Endothelial cell of umbilical vein (primary cell): ENCODE measurements at regions not wholly inside any gene's neighbourhood (a gene's known extent, or its start where the extent isn't known, plus 50 kb on each side); places are given as distances from the start of the nearest gene placed in this dataset.

Experiments used
- BruUV-seq: library from RNA; stranded (reverse); fragments of 400-500 nt; replicated peaks from 2 replicates; lab custom pipeline; 2021; lab: Mats Ljungman, UMichigan
- CTCF ChIA-PET: fragments of 300-600, 350-600 bp; sonication (Branson Sonifier 250); formaldehyde crosslinking; loops from one replicate; lab custom pipeline; 2021; ENCODE audit warnings: antibody characterized with exemption, inconsistent platforms; lab: Charles Lee
- POLR2A ChIA-PET: fragments of 300-600, 350-600 bp; sonication (Branson Sonifier 250); formaldehyde crosslinking; loops from one replicate; lab custom pipeline; 2021; ENCODE audit warnings: antibody characterized with exemption, inconsistent platforms; lab: Charles Lee
- DNase-seq: peaks from one replicate; pipeline ENCODE4 v3.0.0-alpha.2; 2011; ENCODE audit warnings: low read depth, low spot score
- FAIRE-seq: peaks from 2 replicates; lab custom pipeline; 2011; peaks lifted over from hg19 to GRCh38; lab: Jason Lieb, UNC
- H2AFZ ChIP-seq: 2 replicates; pipeline ENCODE4 v1.6.0; 2012; ENCODE audit warnings: low read depth, low read length, control low read depth, inconsistent platforms
- H3K27ac ChIP-seq: 2 replicates; pipeline ENCODE4 v1.5.1; 2011; ENCODE audit warnings: low read depth, mild to moderate bottlenecking, control low read depth, low read length, moderate library complexity; ENCODE audit not compliant: insufficient read depth
- H3K27me3 ChIP-seq, 2 experiments: 2 replicates each; pipeline versions ENCODE4 v1.6.0 to v1.6.1; 2011; ENCODE audit warnings: low read length in 2 of 2, mixed read lengths in 1 of 2; ENCODE audit not compliant: control insufficient read depth in 2 of 2, insufficient read depth in 2 of 2
- H3K36me3 ChIP-seq, 2 experiments: 2 replicates in 1 of 2; 3 replicates in 1 of 2; pipeline ENCODE4 v1.5.1; 2011; ENCODE audit warnings: low read length in 2 of 2, mild to moderate bottlenecking in 1 of 2, moderate library complexity in 1 of 2; ENCODE audit not compliant: control insufficient read depth in 2 of 2, insufficient read depth in 2 of 2; ENCODE audit errors: extremely low read depth in 1 of 2
- H3K4me1 ChIP-seq: 3 replicates; pipeline ENCODE4 v1.5.1; 2011; ENCODE audit warnings: mild to moderate bottlenecking, low read length; ENCODE audit not compliant: control insufficient read depth, insufficient read depth; ENCODE audit errors: extremely low read depth
- H3K4me2 ChIP-seq: 2 replicates; pipeline ENCODE4 v1.6.1; 2011; ENCODE audit warnings: low read length, control low read depth, mixed read lengths; ENCODE audit not compliant: insufficient read depth
- H3K4me3 ChIP-seq, 3 experiments: fragments of 200-600 bp in 1 of 3; sonication (generic), shearing (Covaris generic) in 1 of 3; replicated peaks in 1 of 3; 2 replicates each; pipeline ENCODE4 v1.5.1; 2011 to 2016; ENCODE audit warnings: control low read depth in 3 of 3, low read length in 3 of 3, mild to moderate bottlenecking in 2 of 3, inconsistent platforms in 1 of 3, low read depth in 1 of 3, moderate library complexity in 1 of 3; ENCODE audit not compliant: insufficient read depth in 1 of 3
- H3K79me2 ChIP-seq: 2 replicates; pipeline ENCODE4 v1.6.0; 2012; ENCODE audit warnings: low read length, inconsistent platforms; ENCODE audit not compliant: control insufficient read depth, insufficient read depth
- H3K9ac ChIP-seq: replicated peaks from 2 replicates; pipeline ENCODE3; 2011; ENCODE audit warnings: low read length, control low read depth; ENCODE audit not compliant: insufficient read depth; ENCODE audit errors: extremely low read depth
- H3K9me1 ChIP-seq: replicated peaks from 3 replicates; pipeline ENCODE4 v1.6.0; 2011; ENCODE audit warnings: mild to moderate bottlenecking, low read length; ENCODE audit not compliant: control insufficient read depth, insufficient read depth; ENCODE audit errors: extremely low read depth
- H3K9me3 ChIP-seq: replicated peaks from 2 replicates; pipeline ENCODE4 v1.5.1; 2012; ENCODE audit warnings: low read length, inconsistent platforms; ENCODE audit not compliant: control insufficient read depth, insufficient read depth
- H4K20me1 ChIP-seq: replicated peaks from 2 replicates; pipeline ENCODE3; 2011; ENCODE audit warnings: mild to moderate bottlenecking, low read length; ENCODE audit not compliant: control insufficient read depth, insufficient read depth; ENCODE audit errors: extremely low read depth
- EZH2 ChIP-seq: IDR thresholded peaks from 2 replicates; pipeline ENCODE4 v1.6.1; 2012; ENCODE audit warnings: borderline replicate concordance, low read depth, mild to moderate bottlenecking, moderate library complexity, low read length, inconsistent platforms; ENCODE audit not compliant: severe bottlenecking
- FOS ChIP-seq: IDR thresholded peaks from 2 replicates; pipeline ENCODE4 v1.6.1; 2011; ENCODE audit warnings: mild to moderate bottlenecking, low read length, moderate library complexity, borderline replicate concordance; ENCODE audit not compliant: insufficient read depth
- GATA2 ChIP-seq: IDR thresholded peaks from 2 replicates; pipeline ENCODE4 v1.7.0; 2011; ENCODE audit warnings: low read depth, mild to moderate bottlenecking, moderate library complexity, mixed read lengths, low read length; ENCODE audit not compliant: insufficient read length, insufficient read depth
- JUN ChIP-seq: IDR thresholded peaks from 2 replicates; pipeline ENCODE4 v1.6.1; 2011; ENCODE audit warnings: borderline replicate concordance, low read depth; ENCODE audit not compliant: insufficient read length, insufficient read depth
- MYC ChIP-seq: IDR thresholded peaks from one replicate; pipeline ENCODE4 v1.6.1; 2011; ENCODE audit warnings: mild to moderate bottlenecking, low read depth, low read length
- POLR2A ChIP-seq: IDR thresholded peaks from 2 replicates; pipeline ENCODE4 v1.6.1; 2012; ENCODE audit warnings: low read depth, mild to moderate bottlenecking, control low read depth, low read length
- POLR2AphosphoS5 ChIP-seq: IDR thresholded peaks from 2 replicates; pipeline ENCODE4 v1.6.1; 2012; ENCODE audit warnings: low read depth, mild to moderate bottlenecking, control low read depth, low read length, moderate library complexity; ENCODE audit not compliant: insufficient read depth
- dilution Hi-C: fragments of 300-500 bp; cut with MboI; formaldehyde crosslinking; loops from one replicate; pipeline ENCODE4 v1.15.0; 2019; ENCODE audit warnings: low sequenced_read_pairs; ENCODE audit not compliant: extremely low pct_ligation_motif_present
- intact Hi-C: fragments of 100-400 bp; cut with micrococcal nuclease; formaldehyde crosslinking; loops from one replicate; pipeline ENCODE4 v1.10.0; 2022
- TF ChIP-seq, protein P1 (sequence below), 2 donors: IDR thresholded peaks; 1 replicate in 1 of 2; 2 replicates in 1 of 2; pipeline ENCODE4 v1.5.1; 2011; ENCODE audit warnings: low read length in 2 of 2, mild to moderate bottlenecking in 2 of 2, moderate library complexity in 2 of 2, control low read depth in 1 of 2, inconsistent platforms in 1 of 2, low read depth in 1 of 2; ENCODE audit not compliant: insufficient read depth in 1 of 2; ENCODE audit errors: extremely low read depth in 1 of 2
- TF ChIP-seq, protein P2 (sequence below): IDR thresholded peaks from 2 replicates; pipeline ENCODE4 v1.6.1; 2011; ENCODE audit not compliant: insufficient read depth, insufficient read length

DNA sequence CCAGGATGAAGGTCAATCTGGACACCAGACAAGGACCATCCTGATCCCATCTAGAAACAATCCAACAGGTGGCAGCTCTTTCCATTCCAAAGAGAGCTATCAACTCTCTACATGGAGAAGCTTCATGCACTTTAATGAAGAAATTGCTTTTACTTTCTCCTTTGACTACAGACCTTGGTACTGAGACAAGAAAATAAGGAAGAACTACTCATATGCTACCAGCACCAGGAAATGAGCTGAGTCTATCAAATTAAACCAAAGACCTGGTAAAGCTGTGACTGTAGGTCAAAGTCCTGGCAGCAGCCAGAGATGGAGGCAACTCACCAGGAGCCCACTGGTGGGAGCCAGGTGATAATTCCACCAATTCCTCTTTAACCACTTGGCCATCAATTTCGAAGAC lies 64.3 kb upstream of the LRRC8B start:
- Histone ChIP-seq H4K20me1 (no peaks in the 10 kb centered on the region), H3K27ac (no peak overlapping the region), H2AFZ (no peak overlapping the region), H3K4me3 (no peak overlapping the region), H3K79me2 (no peaks in the 10 kb centered on the region), H3K4me1 (no peaks in the 10 kb centered on the region), H3K9me3 (no peaks in the 10 kb centered on the region), H3K9ac (no peak overlapping the region), H3K27me3 (peaks cover 3 to 10% of the 10 kb centered on the region in 2 experiments), H3K9me1 (no peaks in the 10 kb centered on the region), H3K4me2 (no peak overlapping the region), H3K36me3 (no peaks in the 10 kb centered on the region)
- CTCF ChIA-PET, result interaction anchor here (0.7 kb wide), 1 partner anchor 9 kb away, joined by 3 read pairs; no protein-coding TSS in a partner anchor
- DNase-seq (no peak), FAIRE-seq (no peak)
- dilution Hi-C loops, result no loop called here
- intact Hi-C loops, result no loop called here
- BruUV-seq, result no TSS peak
- TF ChIP-seq MYC, result no peak
- TF ChIP-seq GATA2, result no peak
- TF ChIP-seq, protein P1, sequence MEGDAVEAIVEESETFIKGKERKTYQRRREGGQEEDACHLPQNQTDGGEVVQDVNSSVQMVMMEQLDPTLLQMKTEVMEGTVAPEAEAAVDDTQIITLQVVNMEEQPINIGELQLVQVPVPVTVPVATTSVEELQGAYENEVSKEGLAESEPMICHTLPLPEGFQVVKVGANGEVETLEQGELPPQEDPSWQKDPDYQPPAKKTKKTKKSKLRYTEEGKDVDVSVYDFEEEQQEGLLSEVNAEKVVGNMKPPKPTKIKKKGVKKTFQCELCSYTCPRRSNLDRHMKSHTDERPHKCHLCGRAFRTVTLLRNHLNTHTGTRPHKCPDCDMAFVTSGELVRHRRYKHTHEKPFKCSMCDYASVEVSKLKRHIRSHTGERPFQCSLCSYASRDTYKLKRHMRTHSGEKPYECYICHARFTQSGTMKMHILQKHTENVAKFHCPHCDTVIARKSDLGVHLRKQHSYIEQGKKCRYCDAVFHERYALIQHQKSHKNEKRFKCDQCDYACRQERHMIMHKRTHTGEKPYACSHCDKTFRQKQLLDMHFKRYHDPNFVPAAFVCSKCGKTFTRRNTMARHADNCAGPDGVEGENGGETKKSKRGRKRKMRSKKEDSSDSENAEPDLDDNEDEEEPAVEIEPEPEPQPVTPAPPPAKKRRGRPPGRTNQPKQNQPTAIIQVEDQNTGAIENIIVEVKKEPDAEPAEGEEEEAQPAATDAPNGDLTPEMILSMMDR (IDR thresholded peaks at IDR 0.05; ENCODE audit: extremely low read depth in 1 of 2, insufficient read depth in 1 of 2, low read depth in 1 of 2, low read length in 2 of 2), result no peak
- no peak for TF ChIP-seq JUN
- no peak for TF ChIP-seq POLR2AphosphoS5
- no peak for TF ChIP-seq FOS
- TF ChIP-seq POLR2A, result no peak
- POLR2A ChIA-PET, result no interaction called here

DNA sequence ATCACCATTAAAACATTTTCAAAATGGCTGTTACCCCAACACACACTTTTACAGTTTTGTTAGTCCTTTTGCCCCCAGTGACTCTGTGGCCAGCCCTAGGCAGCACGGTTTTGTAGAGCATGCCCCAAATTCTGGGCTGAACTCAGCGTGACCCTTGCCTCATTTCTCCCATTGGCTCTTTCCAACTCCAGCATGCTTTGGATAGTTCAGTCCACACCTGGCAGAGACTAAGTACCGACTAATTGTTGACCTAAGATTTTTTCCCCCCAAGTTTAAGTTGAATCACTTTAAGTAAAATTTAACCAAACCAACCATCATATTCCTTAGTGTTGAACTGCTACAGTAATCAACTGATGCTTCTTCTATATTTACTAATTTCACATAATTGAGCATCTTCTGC lies 62.4 kb upstream of the LRRC8B start:
- intact Hi-C loops (no loop called here), dilution Hi-C loops (no loop called here)
- Histone ChIP-seq H3K9me1 (no peaks in the 10 kb centered on the region), H3K79me2 (no peaks in the 10 kb centered on the region), H3K4me3 (no peak overlapping the region), H3K36me3 (no peaks in the 10 kb centered on the region), H2AFZ (no peak overlapping the region), H4K20me1 (no peaks in the 10 kb centered on the region), H3K4me1 (peaks cover 11% of the 10 kb centered on the region), H3K9me3 (no peaks in the 10 kb centered on the region), H3K4me2 (no peak overlapping the region), H3K27me3 (peaks cover 3 to 7% of the 10 kb centered on the region in 2 experiments), H3K9ac (no peak overlapping the region), H3K27ac (no peak overlapping the region)
- DNase-seq, result no peak
- no TSS peak for BruUV-seq
- POLR2A ChIA-PET, result no interaction called here
- FAIRE-seq, result no peak
- CTCF ChIA-PET, result no interaction called here
- TF ChIP-seq, protein P2, sequence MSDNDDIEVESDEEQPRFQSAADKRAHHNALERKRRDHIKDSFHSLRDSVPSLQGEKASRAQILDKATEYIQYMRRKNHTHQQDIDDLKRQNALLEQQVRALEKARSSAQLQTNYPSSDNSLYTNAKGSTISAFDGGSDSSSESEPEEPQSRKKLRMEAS, result no peak
- TF ChIP-seq POLR2A, result no peak
- TF ChIP-seq GATA2, result no peak
- TF ChIP-seq, protein P1 (IDR thresholded peaks at IDR 0.05; ENCODE audit: extremely low read depth in 1 of 2, insufficient read depth in 1 of 2, low read depth in 1 of 2, low read length in 2 of 2), result no peak
- TF ChIP-seq FOS, result no peak
- no peak for TF ChIP-seq EZH2
- TF ChIP-seq JUN, result no peak
- TF ChIP-seq MYC, result no peak
- TF ChIP-seq POLR2AphosphoS5, result no peak
